ENCODE measurements at regions not wholly inside any gene's neighbourhood (a gene's known extent, or its start where the extent isn't known, plus 50 kb on each side); places are given as distances from the start of the nearest gene placed in this dataset.

DNA sequence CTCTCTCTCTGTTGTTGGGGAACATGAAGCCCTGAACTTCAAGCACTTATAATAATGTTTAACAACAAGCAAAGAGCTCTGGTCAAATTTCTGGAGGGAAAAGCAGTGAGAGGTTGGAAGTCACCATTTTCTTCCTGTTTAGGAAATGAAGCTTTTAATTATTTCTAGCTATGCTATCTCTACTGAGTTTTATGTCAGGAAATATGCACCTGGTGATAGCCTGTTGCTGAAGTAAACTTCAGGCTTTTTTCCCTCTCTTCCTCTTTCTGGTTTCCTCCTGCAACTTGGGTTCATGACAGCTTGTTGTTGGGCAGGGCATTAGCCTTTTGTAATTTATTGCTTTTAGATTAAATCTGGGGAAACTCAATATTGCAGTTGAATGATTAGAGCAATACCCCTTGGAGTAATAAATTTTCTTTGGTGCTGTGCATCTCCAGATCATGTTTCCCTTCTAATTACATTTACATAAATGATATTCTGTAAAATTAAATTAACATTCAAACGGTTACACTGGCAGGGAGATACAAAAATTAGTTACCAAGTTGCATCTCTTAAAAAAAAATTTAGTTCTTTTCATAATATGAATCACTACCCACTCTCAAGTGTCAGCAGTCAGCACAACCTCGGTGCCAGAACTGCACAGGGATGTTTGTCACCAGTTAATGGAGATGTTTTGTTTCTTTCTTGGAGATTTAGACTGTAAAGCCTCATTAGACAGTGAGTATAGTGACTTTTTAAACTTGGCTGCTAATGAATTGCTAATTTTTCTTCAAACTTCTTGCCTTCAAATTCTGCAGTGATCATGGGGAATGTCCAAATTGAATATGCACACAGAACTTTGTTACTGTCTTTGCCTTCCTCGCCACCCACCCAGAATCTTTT, 466.6 kb upstream of the ETAA1 start:
- Histone ChIP-seq H3K36me3 (no peaks in the 10 kb centered on the region), H3K27ac (peak overlapping the region in 1 of 4 donors; percentile 4), H3K4me1 (peaks cover 0 to 16% (median 6%) of the 10 kb centered on the region in 3 donors), H3K9me3 (no peaks in the 10 kb centered on the region), H3K27me3 (no peaks in the 10 kb centered on the region), H3K4me3 (no peak overlapping the region)
- TF ChIP-seq, protein P1, sequence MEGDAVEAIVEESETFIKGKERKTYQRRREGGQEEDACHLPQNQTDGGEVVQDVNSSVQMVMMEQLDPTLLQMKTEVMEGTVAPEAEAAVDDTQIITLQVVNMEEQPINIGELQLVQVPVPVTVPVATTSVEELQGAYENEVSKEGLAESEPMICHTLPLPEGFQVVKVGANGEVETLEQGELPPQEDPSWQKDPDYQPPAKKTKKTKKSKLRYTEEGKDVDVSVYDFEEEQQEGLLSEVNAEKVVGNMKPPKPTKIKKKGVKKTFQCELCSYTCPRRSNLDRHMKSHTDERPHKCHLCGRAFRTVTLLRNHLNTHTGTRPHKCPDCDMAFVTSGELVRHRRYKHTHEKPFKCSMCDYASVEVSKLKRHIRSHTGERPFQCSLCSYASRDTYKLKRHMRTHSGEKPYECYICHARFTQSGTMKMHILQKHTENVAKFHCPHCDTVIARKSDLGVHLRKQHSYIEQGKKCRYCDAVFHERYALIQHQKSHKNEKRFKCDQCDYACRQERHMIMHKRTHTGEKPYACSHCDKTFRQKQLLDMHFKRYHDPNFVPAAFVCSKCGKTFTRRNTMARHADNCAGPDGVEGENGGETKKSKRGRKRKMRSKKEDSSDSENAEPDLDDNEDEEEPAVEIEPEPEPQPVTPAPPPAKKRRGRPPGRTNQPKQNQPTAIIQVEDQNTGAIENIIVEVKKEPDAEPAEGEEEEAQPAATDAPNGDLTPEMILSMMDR (IDR thresholded peaks at IDR 0.05), result no peak
- no peak for TF ChIP-seq POLR2A (IDR thresholded peaks at IDR 0.05)
- DNase-seq, result no peak
- intact Hi-C loops (cut with DNase I), result no loop called here
- 60 to 64% methylated on average over 3 of the region's 3 CpGs for WGBS, 2 donors

DNA sequence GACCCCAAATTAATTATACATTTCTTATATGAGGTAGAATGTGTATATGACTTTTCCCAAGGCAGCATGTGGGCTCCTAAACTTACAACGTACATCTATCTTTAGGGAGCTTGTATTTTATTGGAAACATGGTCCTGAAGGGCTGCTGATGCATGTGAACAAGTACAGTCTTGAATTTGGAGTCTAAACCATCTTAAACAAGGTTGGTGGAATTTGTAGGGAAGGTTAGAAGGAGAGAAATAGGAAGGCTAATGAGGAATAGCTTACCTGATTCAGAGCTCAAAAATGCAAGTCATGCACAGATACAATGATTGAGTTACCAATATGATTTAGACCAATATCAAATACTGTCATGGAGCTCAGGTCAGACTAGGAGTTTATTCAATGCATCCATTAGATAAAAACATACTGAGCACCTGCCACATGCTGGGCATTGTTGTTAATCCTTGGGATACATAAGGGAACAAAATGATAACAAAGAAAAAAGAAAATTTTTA, 458.6 kb upstream of the ETAA1 start:
- DNase-seq, result no peak
- no peaks in the 10 kb centered on the region for H3K4me1 ChIP-seq
- no peaks in the 10 kb centered on the region for H3K9me3 ChIP-seq
- intact Hi-C loops (cut with DNase I), result no loop called here
- no peak for TF ChIP-seq POLR2A (IDR thresholded peaks at IDR 0.05)
- TF ChIP-seq, protein P1 (IDR thresholded peaks at IDR 0.05), result no peak
- H3K36me3 ChIP-seq, result no peaks in the 10 kb centered on the region
- WGBS, 2 donors, result 38 to 42% methylated on average over 1 of the region's 1 CpG
- H3K27me3 ChIP-seq, result no peaks in the 10 kb centered on the region
- no peak overlapping the region for H3K4me3 ChIP-seq
- no peak overlapping the region for H3K27ac ChIP-seq

DNA sequence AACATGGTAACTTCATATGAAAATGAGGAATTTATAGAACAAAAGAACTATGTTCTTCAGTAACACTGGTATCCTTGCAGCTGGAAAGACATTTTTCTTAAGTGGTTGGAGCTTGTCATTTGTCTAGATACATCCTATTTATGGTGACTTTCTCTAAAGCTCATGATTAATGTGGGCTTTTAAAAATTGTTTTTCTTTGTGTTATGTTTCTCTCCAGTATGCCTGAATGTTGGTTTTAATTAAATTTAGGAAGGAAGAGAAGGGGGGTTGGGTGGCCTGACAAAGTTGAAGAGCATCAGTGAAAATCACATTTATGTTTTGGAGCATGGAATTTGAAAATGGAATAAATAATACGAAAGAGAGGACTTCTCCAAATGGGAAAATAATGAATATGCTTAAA, 457.1 kb upstream of the ETAA1 start:
- intact Hi-C loops (cut with DNase I), result no loop called here
- Histone ChIP-seq H3K4me3 (no peak overlapping the region), H3K9me3 (no peaks in the 10 kb centered on the region), H3K27me3 (no peaks in the 10 kb centered on the region), H3K36me3 (no peaks in the 10 kb centered on the region), H3K27ac (no peak overlapping the region), H3K4me1 (no peaks in the 10 kb centered on the region)
- TF ChIP-seq, protein P1 (IDR thresholded peaks at IDR 0.05), result no peak
- no peak for TF ChIP-seq POLR2A (IDR thresholded peaks at IDR 0.05)
- DNase-seq, result no peak
- WGBS, 2 donors, result 62 to 70% methylated on average over 1 of the region's 1 CpG

DNA sequence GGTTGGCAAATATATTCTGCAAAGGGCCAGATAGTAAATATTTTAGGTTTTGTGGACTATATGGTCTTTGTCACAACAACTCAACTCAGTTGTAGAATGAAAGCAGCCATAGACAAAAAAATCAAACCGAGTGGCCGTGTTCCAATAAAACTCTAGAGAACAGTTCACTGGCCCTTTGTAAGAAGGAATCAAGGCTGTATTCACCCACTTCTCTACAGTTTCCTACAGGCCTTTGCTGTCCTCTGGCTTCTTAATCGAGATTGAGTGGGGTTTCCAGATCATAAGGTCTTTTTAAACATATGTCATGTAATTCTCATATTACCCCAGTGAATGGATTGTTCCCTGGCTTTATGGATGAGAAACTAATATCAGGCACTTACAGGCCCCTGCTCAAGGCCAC, 448.9 kb upstream of the ETAA1 start:
- intact Hi-C loops (cut with DNase I), result no loop called here
- Histone ChIP-seq H3K4me3 (no peak overlapping the region), H3K4me1 (no peaks in the 10 kb centered on the region), H3K9me3 (no peaks in the 10 kb centered on the region), H3K27me3 (no peaks in the 10 kb centered on the region), H3K27ac (no peak overlapping the region), H3K36me3 (no peaks in the 10 kb centered on the region)
- DNase-seq, result no peak
- WGBS, 2 donors, result 83% methylated on average over 3 of the region's 3 CpGs
- no peak for TF ChIP-seq POLR2A (IDR thresholded peaks at IDR 0.05)
- TF ChIP-seq, protein P1 (IDR thresholded peaks at IDR 0.05), result no peak

DNA sequence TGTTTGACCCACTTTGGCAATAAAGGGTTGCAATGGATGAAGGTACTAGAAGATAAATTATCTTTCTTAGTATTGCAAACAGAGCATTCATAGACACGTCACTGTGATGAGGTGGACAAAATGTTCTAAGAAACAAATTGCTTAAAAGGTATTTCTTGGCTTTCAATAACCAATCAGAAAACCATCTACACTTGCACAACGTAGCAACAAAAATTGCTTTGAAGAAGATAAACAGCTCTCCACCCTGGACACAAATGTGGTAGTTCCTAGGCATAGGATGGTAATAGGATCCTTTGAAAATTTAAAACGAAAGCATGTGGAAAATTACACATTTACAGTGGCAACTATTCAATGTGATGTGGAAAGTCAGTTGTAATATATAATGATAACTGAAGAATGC, 439.9 kb upstream of the ETAA1 start:
- TF ChIP-seq, protein P1 (IDR thresholded peaks at IDR 0.05), result no peak
- no peak for TF ChIP-seq POLR2A (IDR thresholded peaks at IDR 0.05)
- WGBS, 2 donors, result 29 to 36% methylated on average over 3 of the region's 3 CpGs
- H3K9me3 ChIP-seq, result no peaks in the 10 kb centered on the region
- H3K27me3 ChIP-seq, result no peaks in the 10 kb centered on the region
- intact Hi-C loops (cut with DNase I), result no loop called here
- H3K4me1 ChIP-seq, result no peaks in the 10 kb centered on the region
- no peak for DNase-seq
- H3K27ac ChIP-seq, result no peak overlapping the region
- no peak overlapping the region for H3K4me3 ChIP-seq
- no peaks in the 10 kb centered on the region for H3K36me3 ChIP-seq

Measured in esophagus squamous epithelium (tissue), 5 donors.